COLO668 (cell line): ENCODE measurements at regions not wholly inside any gene's neighbourhood (a gene's known extent, or its start where the extent isn't known, plus 50 kb on each side); places are given as distances from the start of the nearest gene placed in this dataset.
"Not testable (repeated sequence)": the region's sequence is repeated elsewhere in the genome, so short reads cannot be mapped to it uniquely, and the experiment has no call there.

ENCODE experiments used
- DNase-seq: peaks from one replicate; lab custom pipeline; 2025; ENCODE audit not compliant: unreplicated experiment; lab: John Stamatoyannopoulos, UW

DNA sequence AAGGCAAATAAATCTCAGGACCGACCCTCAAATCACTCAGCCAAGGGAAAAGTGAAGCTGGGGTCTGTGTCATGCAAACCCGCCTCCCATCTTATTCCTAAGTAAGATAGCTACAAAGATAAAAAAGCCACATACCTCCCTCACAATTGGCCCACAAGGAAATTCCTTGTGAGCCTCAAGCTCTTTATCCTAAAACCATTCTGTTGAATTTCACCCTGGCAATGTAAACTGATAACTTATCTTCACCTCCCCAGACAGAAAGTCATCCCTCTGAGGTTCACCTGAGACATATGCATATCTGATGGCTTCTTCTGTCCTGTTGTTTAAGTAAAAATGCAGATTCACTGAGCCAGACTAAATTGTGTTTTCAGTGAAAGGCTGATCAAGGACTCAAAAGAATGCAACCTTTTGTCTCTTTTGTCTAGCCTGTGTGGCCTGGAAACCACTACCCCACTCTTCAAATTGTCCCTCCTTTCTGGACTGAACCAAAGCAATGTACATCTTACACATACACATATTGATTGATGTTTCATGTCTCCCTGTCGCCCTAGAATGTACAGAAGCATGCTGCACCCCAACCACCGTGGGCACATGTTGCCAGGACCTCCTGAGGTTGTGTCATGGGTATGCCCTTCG is 91.3 kb downstream of the MFAP3L start:
- DNase-seq, result no peak

- DNase-seq, result no peak
Observed at GRCh38 chr4:169933531-169933930, 92.7 kb downstream of the MFAP3L start.

DNA sequence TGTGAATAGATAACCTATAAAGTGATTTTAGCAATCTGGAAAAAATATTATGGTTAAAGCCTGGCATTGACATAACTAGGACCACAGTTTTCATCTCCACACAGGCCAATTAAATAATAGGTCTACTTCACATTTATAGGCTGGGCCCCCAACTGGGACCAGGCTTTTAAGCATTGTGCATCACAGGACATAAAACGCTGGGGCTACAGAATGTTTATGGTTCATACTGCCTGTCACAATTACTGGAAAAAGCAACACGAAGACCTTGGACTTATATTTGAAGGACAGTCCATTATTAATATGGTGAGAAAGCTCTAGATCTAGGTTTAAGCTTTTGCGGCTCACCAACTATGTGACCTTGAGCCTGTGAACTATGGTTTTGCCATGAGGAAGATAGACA is 94.2 kb downstream of the MFAP3L start:
- no peak for DNase-seq

DNA sequence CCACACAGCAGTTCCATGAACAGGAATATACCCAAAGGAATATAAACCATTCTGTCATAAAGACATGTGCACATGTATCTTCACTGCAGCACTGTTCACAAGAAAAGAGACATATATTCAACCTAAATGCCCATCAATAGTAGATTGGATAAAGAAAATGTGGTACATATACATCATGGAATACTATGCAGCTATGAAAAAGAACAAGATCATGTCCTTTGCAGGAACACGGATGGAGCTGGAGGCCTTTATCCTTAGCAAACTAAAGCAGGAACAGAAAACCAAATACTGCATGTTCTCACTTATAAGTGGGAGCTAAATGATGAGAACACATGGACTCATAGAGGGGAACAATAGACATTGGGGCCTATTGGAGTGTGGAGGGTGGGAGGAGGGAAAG is 95.4 kb downstream of the MFAP3L start:
- not testable (repeated sequence) for DNase-seq

GRCh38 chr4:169927280-169927679 is 98.9 kb downstream of the MFAP3L start:
- DNase-seq, result no peak

- no peak for DNase-seq
Observed at GRCh38 chr4:169925678-169926077, 100.5 kb downstream of the MFAP3L start.

- DNase-seq, result no peak
Observed at GRCh38 chr4:169922632-169923276, 103.4 kb downstream of the MFAP3L start.

GRCh38 chr4:169921732-169922131 is 104.5 kb downstream of the MFAP3L start:
- no peak for DNase-seq

DNA sequence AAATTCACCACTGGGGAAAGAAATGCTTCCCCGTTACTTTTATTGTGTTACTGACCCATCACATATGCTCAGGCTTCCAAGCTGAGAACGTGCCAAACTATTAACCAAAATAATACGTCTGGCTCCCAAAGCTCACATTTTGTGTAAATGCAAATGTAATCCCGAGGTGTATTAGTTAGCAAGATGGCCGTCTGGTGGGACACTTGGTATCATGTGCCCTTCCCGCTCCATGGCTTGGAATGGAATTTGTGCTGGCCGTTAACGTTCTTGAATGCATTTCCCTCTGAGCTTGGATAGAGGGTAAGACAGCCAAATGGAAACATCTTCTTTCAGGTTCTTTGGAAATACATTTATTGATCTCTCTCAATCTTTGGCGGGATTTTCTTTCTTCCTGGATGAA is 105.0 kb downstream of the MFAP3L start:
- no peak for DNase-seq

- not testable (repeated sequence) for DNase-seq
Observed at GRCh38 chr4:169919194-169920124, 106.7 kb downstream of the MFAP3L start.

GRCh38 chr4:169915545-169915944 is 110.7 kb downstream of the MFAP3L start:
- no peak for DNase-seq

DNA sequence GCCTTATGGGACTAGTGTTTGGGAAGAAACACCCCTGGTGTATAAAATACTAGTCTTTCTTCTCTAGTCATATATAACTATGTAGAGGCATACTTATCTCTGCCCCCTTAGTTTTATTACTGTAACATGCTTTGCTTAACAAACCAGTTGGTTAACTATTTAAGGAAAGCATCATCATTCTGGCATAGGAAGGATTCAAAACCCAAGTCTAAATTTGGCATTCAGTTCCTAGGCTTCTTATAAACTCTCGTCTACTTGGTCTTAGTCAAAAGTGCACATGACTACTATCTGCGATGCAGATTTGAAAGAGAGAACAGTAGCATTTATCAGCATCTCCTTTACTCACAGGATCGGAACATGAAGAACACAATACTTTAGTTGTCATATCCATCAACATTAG is 111.3 kb downstream of the MFAP3L start:
- DNase-seq, result no peak

- no peak for DNase-seq
Observed at GRCh38 chr4:169912996-169913395, 113.2 kb downstream of the MFAP3L start.

- DNase-seq, result no peak
Observed at GRCh38 chr4:169909897-169910296, 116.3 kb downstream of the MFAP3L start.

DNA sequence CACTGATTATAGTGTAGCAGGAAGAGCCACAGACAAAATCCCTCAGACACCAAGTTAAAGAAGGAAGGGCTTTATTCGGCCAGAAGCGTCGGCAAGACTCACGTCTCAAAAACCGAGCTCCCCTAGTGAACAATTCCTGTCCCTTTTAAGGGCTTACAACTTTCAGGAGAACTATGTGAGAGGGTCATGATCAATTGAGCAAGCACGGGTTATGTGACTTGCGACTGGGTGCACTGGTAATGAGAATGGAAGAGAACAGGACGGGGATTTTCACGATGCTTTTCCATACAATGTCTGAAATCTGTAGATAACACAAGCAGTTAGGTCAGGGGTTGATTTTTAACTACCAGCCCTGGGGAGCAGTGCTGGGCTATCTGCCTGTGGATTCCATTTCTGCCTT is 116.7 kb downstream of the MFAP3L start:
- DNase-seq, result no peak

GRCh38 chr4:169907705-169908104 is 118.5 kb downstream of the MFAP3L start:
- no peak for DNase-seq

GRCh38 chr4:169906821-169907220 is 119.4 kb downstream of the MFAP3L start:
- no peak for DNase-seq

GRCh38 chr4:169906104-169906503 is 120.1 kb downstream of the MFAP3L start:
- DNase-seq, result no peak

DNA sequence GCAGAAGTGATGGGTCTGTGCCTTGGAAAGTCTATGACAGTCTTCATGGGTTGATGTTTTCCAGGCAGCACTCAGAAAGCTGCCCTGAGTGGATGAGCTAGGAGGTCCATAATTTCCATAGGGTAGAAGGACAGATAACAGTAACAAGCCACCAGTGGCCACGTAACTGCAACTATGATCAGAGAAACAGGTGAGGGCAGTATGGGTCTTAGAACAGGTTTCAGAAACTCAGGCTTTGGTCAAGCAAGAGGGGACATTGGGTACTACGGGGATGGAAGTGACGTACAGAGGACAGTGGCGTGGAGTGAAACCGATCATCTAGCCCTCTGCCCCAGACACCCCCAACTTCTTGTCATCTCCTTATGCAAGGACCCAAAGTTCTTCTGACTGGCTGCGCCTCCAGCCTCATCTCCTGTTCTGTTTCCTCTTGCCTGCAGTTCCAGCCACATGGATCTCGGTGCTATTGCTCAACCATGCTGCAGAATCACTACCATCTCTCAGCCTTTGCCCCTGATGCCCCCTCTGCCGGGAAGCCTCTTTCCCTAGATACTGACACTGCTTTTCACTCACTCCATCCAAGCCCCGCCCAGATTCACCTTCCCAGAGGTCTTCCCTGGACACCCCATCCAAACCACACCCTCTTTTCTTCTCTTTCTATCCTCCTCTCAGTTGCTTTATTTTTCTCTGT is 123.4 kb downstream of the MFAP3L start:
- no peak for DNase-seq

DNA sequence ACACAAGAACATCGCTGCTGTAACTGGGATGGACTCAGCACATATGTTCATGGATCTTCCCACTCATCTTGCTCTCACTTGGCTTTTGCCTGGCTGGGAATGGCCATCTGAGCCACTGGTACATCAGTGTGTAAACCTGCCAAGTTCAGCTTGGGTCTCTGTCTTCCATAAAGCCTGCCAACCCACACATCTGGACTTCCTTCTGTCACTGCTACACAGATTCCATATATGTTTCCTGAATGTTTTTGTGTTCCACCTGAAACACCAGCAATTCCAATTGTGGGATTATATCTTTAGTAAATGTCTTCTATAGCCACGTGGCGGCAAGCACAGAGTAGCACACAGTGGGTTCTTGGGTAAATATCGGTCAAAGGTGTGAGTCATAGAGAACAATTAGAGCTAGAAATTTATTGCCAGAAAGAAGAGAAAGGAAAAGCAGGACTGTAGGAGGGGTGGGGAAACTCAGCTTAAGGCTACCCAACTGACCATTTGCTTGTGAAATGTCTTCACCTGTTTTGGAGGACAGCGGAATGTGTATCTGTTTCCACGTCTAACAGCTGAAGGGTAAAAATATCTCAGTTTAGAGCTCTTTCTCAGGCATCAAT is 125.9 kb downstream of the MFAP3L start:
- no peak for DNase-seq

DNA sequence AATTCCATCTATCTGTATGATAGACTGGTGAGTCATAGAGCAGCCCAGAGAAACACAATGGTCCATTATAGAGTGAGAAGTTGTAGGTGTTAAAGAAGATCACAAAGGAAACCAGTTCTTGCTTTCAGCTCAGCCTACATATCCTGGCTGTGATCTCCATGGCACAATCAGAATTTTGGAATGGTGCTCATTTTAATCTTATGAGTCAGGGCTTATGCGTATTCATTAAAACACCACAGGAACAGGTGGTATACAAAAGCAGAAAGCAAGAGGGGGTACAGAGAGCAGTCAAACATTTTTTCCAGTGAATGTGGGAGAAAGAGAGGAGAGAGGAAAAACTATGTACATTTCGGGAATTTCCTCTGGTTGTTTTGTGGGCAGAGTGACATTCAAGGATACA is 126.9 kb downstream of the MFAP3L start:
- DNase-seq, result no peak
